Adrenal gland (tissue), 9 donors: ENCODE measurements at regions not wholly inside any gene's neighbourhood (a gene's known extent, or its start where the extent isn't known, plus 50 kb on each side); places are given as distances from the start of the nearest gene placed in this dataset.

Experiments used
- DNase-seq, 7 donors: peaks; one replicate each; pipeline ENCODE4 v3.0.0-alpha.2; 2019 to 2020
- H3K27ac ChIP-seq, 5 donors: fragments of 200-600 bp; sonication (generic) in 4 of 5; 1 replicate in 3 of 5; 2 replicates in 2 of 5; pipeline versions ENCODE4 v1.5.1 to v1.8.0; 2016 to 2020; ENCODE audit warnings: mild to moderate bottlenecking in 1 of 5
- H3K27me3 ChIP-seq: fragments of 200-600 bp; 2 replicates; pipeline ENCODE4 v1.8.0; 2021
- H3K36me3 ChIP-seq, 2 donors: fragments of 200-600 bp; replicated peaks in 1 of 2; 1 replicate in 1 of 2; 2 replicates in 1 of 2; pipeline versions ENCODE4 v1.5.1 to v1.8.0; 2018 to 2022
- H3K4me1 ChIP-seq, 2 donors: fragments of 200-600 bp; replicated peaks in 1 of 2; 1 replicate in 1 of 2; 2 replicates in 1 of 2; pipeline versions ENCODE4 v1.5.1 to v1.8.0; 2018 to 2021
- H3K4me3 ChIP-seq, 4 donors: fragments of 200-600 bp; sonication (generic) in 3 of 4; one replicate each; pipeline ENCODE4 v1.5.1; 2016 to 2018
- H3K9me3 ChIP-seq, 3 donors: fragments of 200-600 bp; sonication (generic) in 1 of 3; replicated peaks in 1 of 3; 1 replicate in 2 of 3; 2 replicates in 1 of 3; pipeline versions ENCODE4 v1.5.1 to v1.8.0; 2016 to 2021
- CTCF ChIP-seq, 6 experiments: fragments of 450-650 bp in 4 of 6; fragments of 200-600 bp in 2 of 6; sonication (generic) in 1 of 6; IDR thresholded peaks; 1 replicate in 5 of 6; 2 replicates in 1 of 6; pipeline versions ENCODE4 v1.5.1 to v1.8.0; 2016 to 2021; ENCODE audit warnings: antibody characterized with exemption in 6 of 6, mild to moderate bottlenecking in 2 of 6, moderate library complexity in 1 of 6
- POLR2A ChIP-seq, 2 donors: fragments of 450-650 bp; IDR thresholded peaks; one replicate each; pipeline ENCODE4 v1.6.1; 2017; ENCODE audit warnings: antibody characterized with exemption in 2 of 2, mild to moderate bottlenecking in 2 of 2, moderate library complexity in 1 of 2
- WGBS, 4 donors: extraction: QIAGEN DNeasy Blood & Tissue Kit in 2 of 4; methylation state at CpG; one replicate each; pipeline versions ENCODE4 v1.1.5 to v1.1.7; 2013 to 2017; 5-methylcytosine and 5-hydroxymethylcytosine counted together
- intact Hi-C, 2 donors: fragments of 100-400 bp; cut with DNase I; formaldehyde crosslinking; loops; one replicate each; pipeline versions ENCODE4 v1.14.1 to v1.15.0; 2022 to 2023
- donor health status: healthy with polysubstance abuse.
- donor health status: Bipolar disorder and iron deficiency.
- donor health status: DM: yes; HTN: yes; CAD: no.
- donor health status: DM: no; HTN: no; CAD: no.
- donor health status: DM: no; HTN: no; CAD: no.

DNA sequence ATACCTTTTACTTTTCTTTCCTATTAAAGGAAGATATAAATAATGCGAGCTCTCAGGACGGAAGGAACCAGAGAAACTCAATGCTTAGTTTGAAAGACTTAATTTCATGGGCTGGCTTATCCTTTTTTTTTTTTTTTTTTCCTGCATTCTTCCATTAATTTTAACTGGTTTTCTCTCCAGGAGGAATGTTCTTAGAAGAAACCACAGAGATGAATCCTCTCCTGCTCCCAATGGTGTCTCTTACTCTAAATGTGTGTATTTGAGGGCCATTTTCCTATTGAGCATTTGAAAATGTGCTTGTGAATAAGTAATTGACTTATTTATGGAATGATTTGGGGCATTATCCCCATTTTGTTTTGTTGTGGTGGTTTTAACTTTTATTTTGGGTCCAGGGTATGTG, 494.9 kb downstream of the FOXO1 start:
- Histone ChIP-seq H3K36me3 (no peaks in the 10 kb centered on the region), H3K9me3 (no peaks in the 10 kb centered on the region), H3K4me1 (no peaks in the 10 kb centered on the region), H3K27ac (no peak overlapping the region), H3K27me3 (no peaks in the 10 kb centered on the region), H3K4me3 (no peak overlapping the region)
- no peak for DNase-seq
- intact Hi-C loops: loop anchor here in 1 of 2 donors (10.0 kb wide), 1 partner anchor 273 kb away; no protein-coding TSS in a partner anchor
- WGBS, 4 donors: 93 to 98% (median 96%) methylated on average over 2 of the region's 2 CpGs
- TF ChIP-seq CTCF (IDR thresholded peaks at IDR 0.05) (no peak), POLR2A (IDR thresholded peaks at IDR 0.05) (no peak)

- DNase-seq: no peak
- Histone ChIP-seq H3K4me1 (no peaks in the 10 kb centered on the region), H3K36me3 (no peaks in the 10 kb centered on the region), H3K9me3 (no peaks in the 10 kb centered on the region), H3K4me3 (no peak overlapping the region), H3K27me3 (no peaks in the 10 kb centered on the region), H3K27ac (no peak overlapping the region)
- TF ChIP-seq CTCF (IDR thresholded peaks at IDR 0.05): no peak
- TF ChIP-seq POLR2A (IDR thresholded peaks at IDR 0.05): no peak
- intact Hi-C loops: loop anchor here in 1 of 2 donors (10.0 kb wide), 1 partner anchor 273 kb away; no protein-coding TSS in a partner anchor
- WGBS, 4 donors: 44 to 49% (median 46%) methylated on average over 18 to 32 of the region's 32 CpGs
Observed at GRCh38 chr13:40172149-40172591, 494.3 kb downstream of the FOXO1 start.

GRCh38 chr13:40172878-40173277, 493.6 kb downstream of the FOXO1 start:
- Histone ChIP-seq H3K36me3 (no peaks in the 10 kb centered on the region), H3K27me3 (no peaks in the 10 kb centered on the region), H3K4me1 (no peaks in the 10 kb centered on the region), H3K9me3 (no peaks in the 10 kb centered on the region), H3K27ac (no peak overlapping the region), H3K4me3 (no peak overlapping the region)
- intact Hi-C loops: loop anchor here in 1 of 2 donors (10.0 kb wide), 1 partner anchor 272 kb away; no protein-coding TSS in a partner anchor
- DNase-seq: no peak
- TF ChIP-seq CTCF (IDR thresholded peaks at IDR 0.05): no peak
- TF ChIP-seq POLR2A (IDR thresholded peaks at IDR 0.05): no peak
- WGBS, 4 donors: 78 to 80% (median 79%) methylated on average over 7 of the region's 7 CpGs

DNA sequence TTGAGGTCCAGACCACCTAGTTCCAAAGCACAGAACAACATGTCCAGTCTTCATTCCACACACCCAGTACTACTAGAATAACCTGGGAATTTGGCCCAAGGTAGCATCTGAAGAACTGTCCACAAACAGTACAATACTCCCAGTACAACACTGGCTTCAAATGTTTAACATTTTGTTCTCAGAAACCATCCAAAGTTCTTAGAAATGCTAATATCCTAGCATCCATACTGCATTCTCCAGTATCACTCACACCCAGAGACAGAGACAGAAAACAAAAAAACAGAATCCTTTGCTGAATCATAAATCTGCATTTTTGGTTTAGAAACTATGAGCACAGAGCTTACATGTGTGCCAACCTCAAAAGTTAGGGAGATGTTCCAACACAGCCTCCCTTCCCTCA, 490.8 kb downstream of the FOXO1 start:
- TF ChIP-seq POLR2A (IDR thresholded peaks at IDR 0.05) (no peak), CTCF (IDR thresholded peaks at IDR 0.05) (no peak)
- no peak overlapping the region for H3K27ac ChIP-seq

More for the DNA sequence above, 490.8 kb downstream of the FOXO1 start:
- Histone ChIP-seq H3K27me3 (no peaks in the 10 kb centered on the region), H3K4me3 (no peak overlapping the region), H3K9me3 (no peaks in the 10 kb centered on the region), H3K36me3 (no peaks in the 10 kb centered on the region), H3K4me1 (no peaks in the 10 kb centered on the region)
- DNase-seq: no peak
- intact Hi-C loops: loop anchor here in 1 of 2 donors (10.0 kb wide), 1 partner anchor 269 kb away; no protein-coding TSS in a partner anchor
